ENCODE measurements at regions not wholly inside any gene's neighbourhood (a gene's known extent, or its start where the extent isn't known, plus 50 kb on each side); places are given as distances from the start of the nearest gene placed in this dataset.

GRCh38 chr1:99445071-99445470 is 180.8 kb downstream of the PLPPR4 start:
- TF ChIP-seq, protein P1, sequence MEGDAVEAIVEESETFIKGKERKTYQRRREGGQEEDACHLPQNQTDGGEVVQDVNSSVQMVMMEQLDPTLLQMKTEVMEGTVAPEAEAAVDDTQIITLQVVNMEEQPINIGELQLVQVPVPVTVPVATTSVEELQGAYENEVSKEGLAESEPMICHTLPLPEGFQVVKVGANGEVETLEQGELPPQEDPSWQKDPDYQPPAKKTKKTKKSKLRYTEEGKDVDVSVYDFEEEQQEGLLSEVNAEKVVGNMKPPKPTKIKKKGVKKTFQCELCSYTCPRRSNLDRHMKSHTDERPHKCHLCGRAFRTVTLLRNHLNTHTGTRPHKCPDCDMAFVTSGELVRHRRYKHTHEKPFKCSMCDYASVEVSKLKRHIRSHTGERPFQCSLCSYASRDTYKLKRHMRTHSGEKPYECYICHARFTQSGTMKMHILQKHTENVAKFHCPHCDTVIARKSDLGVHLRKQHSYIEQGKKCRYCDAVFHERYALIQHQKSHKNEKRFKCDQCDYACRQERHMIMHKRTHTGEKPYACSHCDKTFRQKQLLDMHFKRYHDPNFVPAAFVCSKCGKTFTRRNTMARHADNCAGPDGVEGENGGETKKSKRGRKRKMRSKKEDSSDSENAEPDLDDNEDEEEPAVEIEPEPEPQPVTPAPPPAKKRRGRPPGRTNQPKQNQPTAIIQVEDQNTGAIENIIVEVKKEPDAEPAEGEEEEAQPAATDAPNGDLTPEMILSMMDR (IDR thresholded peaks at IDR 0.05; ENCODE audit: low read depth, low read length, missing control alignments), result no peak
- DNase-seq (ENCODE audit: extremely low read depth, low read depth), result no peak
- H3K4me3 ChIP-seq (replicated peaks; ENCODE audit: low read depth, low read length), result no peak overlapping the region

DNA sequence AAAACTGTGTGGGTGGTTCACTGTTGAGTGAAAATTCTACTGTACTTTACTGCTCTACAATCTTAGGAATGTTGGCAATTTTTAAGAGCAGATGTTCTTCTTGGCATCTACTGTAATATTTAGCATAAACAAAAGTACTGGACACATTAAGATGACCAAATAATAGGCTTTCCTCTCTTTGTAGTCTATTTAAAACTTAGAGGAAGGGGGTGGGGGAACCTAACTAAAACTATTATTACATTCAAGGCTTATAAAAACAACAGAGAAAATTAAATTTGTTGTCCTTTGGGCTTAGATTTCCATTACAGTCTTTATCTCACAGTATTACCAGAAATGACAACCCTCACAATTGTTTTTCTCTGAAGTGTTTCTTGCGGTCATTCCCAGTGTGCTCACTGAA is 181.2 kb downstream of the PLPPR4 start:
- H3K4me3 ChIP-seq (replicated peaks; ENCODE audit: low read depth, low read length), result no peak overlapping the region
- TF ChIP-seq, protein P1 (IDR thresholded peaks at IDR 0.05; ENCODE audit: low read depth, low read length, missing control alignments), result no peak
- DNase-seq (ENCODE audit: extremely low read depth, low read depth), result peak; percentile 47

DNA sequence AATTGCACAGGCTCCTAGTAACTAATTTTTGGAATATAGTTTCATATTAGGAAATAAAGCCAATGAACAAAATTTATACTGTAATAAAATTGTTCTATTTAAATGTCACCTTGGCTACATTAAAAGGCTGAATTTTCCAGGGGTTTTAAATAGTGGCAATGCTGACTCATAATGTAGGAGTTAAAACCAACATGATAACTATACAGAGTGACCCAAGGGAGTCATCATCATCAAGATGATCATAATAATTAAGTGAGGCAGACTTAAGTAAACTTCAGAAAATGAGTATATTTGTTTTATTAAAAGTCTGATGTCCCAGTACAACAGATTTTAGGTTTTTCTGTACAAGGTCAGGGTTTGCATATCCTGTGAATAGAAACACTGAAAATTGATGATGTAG is 183.4 kb downstream of the PLPPR4 start:
- no peak for DNase-seq (ENCODE audit: extremely low read depth, low read depth)
- TF ChIP-seq, protein P1 (IDR thresholded peaks at IDR 0.05; ENCODE audit: low read depth, low read length, missing control alignments), result no peak
- no peak overlapping the region for H3K4me3 ChIP-seq (replicated peaks; ENCODE audit: low read depth, low read length)

GRCh38 chr1:99455760-99456159 is 190.2 kb upstream of the PALMD start:
- TF ChIP-seq, protein P1 (IDR thresholded peaks at IDR 0.05; ENCODE audit: low read depth, low read length, missing control alignments), result no peak
- DNase-seq (ENCODE audit: extremely low read depth, low read depth), result no peak
- H3K4me3 ChIP-seq (replicated peaks; ENCODE audit: low read depth, low read length), result no peak overlapping the region

DNA sequence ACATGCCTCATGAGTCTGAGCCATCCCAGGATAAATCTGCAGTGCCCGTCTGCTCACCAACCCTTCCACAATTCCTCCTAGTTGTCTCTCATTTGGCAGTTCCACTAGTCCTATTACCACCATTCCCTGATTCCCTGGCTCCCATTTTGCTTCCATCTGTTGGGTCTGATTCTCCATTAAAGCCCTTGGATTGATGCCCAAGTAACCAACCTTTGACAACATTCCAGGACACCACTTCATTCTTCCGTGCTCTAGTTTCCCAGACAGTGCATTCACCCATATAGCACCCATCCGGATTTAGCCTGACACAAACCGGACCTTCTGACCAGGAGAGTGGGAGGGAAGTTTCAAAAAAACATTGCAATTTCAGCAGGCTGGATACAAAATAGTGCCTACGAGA is 189.4 kb upstream of the PALMD start:
- no peak overlapping the region for H3K4me3 ChIP-seq (replicated peaks; ENCODE audit: low read depth, low read length)
- TF ChIP-seq, protein P1 (IDR thresholded peaks at IDR 0.05; ENCODE audit: low read depth, low read length, missing control alignments), result no peak
- peak; percentile 75 for DNase-seq (ENCODE audit: extremely low read depth, low read depth)

- no peak overlapping the region for H3K4me3 ChIP-seq (replicated peaks; ENCODE audit: low read depth, low read length)
- TF ChIP-seq, protein P1 (IDR thresholded peaks at IDR 0.05; ENCODE audit: low read depth, low read length, missing control alignments), result no peak
- peak; percentile 75 for DNase-seq (ENCODE audit: extremely low read depth, low read depth)
Measured at GRCh38 chr1:99457381-99458165, 188.3 kb upstream of the PALMD start.

- TF ChIP-seq, protein P1 (IDR thresholded peaks at IDR 0.05; ENCODE audit: low read depth, low read length, missing control alignments), result no peak
- no peak overlapping the region for H3K4me3 ChIP-seq (replicated peaks; ENCODE audit: low read depth, low read length)
- DNase-seq (ENCODE audit: extremely low read depth, low read depth), result no peak
Measured at GRCh38 chr1:99461499-99461898, 184.4 kb upstream of the PALMD start.
